GM23248 (cell line): ENCODE measurements at regions not wholly inside any gene's neighbourhood (a gene's known extent, or its start where the extent isn't known, plus 50 kb on each side); places are given as distances from the start of the nearest gene placed in this dataset.
"Not testable (repeated sequence)": the region's sequence is repeated elsewhere in the genome, so short reads cannot be mapped to it uniquely, and the experiment has no call there.

Experiments used
- DNase-seq: peaks from one replicate; pipeline ENCODE4 v3.0.0-alpha.2; 2015
- H2AFZ ChIP-seq: fragments of 200-600 bp; sonication (generic); 2 replicates; pipeline ENCODE4 v1.6.1; 2016; ENCODE audit warnings: antibody characterized with exemption
- H3F3A ChIP-seq: fragments of 200-600 bp; sonication (generic); 2 replicates; pipeline ENCODE4 v1.6.1; 2016; ENCODE audit warnings: mild to moderate bottlenecking, antibody characterized with exemption, mixed run types; ENCODE audit not compliant: insufficient read depth
- H3K27ac ChIP-seq: fragments of 200-600 bp; sonication (generic); 2 replicates; pipeline ENCODE4 v1.5.1; 2016; ENCODE audit warnings: mild to moderate bottlenecking
- H3K27me3 ChIP-seq: fragments of 200-600 bp; sonication (generic); replicated peaks from 2 replicates; pipeline ENCODE4 v1.6.1; 2016; ENCODE audit warnings: mild to moderate bottlenecking; ENCODE audit not compliant: insufficient read depth
- H3K36me3 ChIP-seq: fragments of 200-600 bp; sonication (generic); 2 replicates; pipeline ENCODE4 v1.6.1; 2016; ENCODE audit warnings: low read depth, mild to moderate bottlenecking
- H3K4me1 ChIP-seq: fragments of 200-600 bp; sonication (generic); 2 replicates; pipeline ENCODE4 v1.6.1; 2016; ENCODE audit warnings: mild to moderate bottlenecking; ENCODE audit not compliant: insufficient read depth
- H3K4me2 ChIP-seq: fragments of 200-600 bp; sonication (generic); one replicate; pipeline ENCODE4 v1.6.1; 2016; ENCODE audit warnings: mild to moderate bottlenecking; ENCODE audit not compliant: unreplicated experiment
- H3K4me3 ChIP-seq: fragments of 200-600 bp; sonication (generic); 2 replicates; pipeline ENCODE4 v1.5.1; 2016; ENCODE audit warnings: mild to moderate bottlenecking
- H3K79me2 ChIP-seq: fragments of 200-600 bp; sonication (generic); 2 replicates; pipeline ENCODE4 v1.6.1; 2016; ENCODE audit warnings: mild to moderate bottlenecking; ENCODE audit not compliant: insufficient read depth
- H3K9ac ChIP-seq: fragments of 200-600 bp; sonication (generic); 2 replicates; pipeline ENCODE4 v1.6.1; 2016; ENCODE audit warnings: mild to moderate bottlenecking
- H3K9me2 ChIP-seq: fragments of 200-600 bp; sonication (generic); 2 replicates; pipeline ENCODE4 v1.6.1; 2016; ENCODE audit warnings: mixed run types, mild to moderate bottlenecking, moderate library complexity; ENCODE audit not compliant: insufficient read depth
- H3K9me3 ChIP-seq: fragments of 200-600 bp; sonication (generic); one replicate; pipeline ENCODE4 v1.6.1; 2017; ENCODE audit warnings: low read depth
- H4K20me1 ChIP-seq: fragments of 200-600 bp; sonication (generic); 2 replicates; pipeline ENCODE4 v1.6.0; 2016; ENCODE audit not compliant: insufficient read depth
- EZH2 ChIP-seq: fragments of 200-600 bp; sonication (generic); IDR thresholded peaks from 2 replicates; pipeline ENCODE4 v1.6.1; 2018; ENCODE audit warnings: antibody characterized with exemption, mild to moderate bottlenecking; ENCODE audit not compliant: insufficient read depth, poor library complexity, severe bottlenecking
- EZH2phosphoT487 ChIP-seq: fragments of 200-600 bp; sonication (generic); IDR thresholded peaks from 2 replicates; pipeline ENCODE4 v1.6.1; 2018; ENCODE audit warnings: antibody characterized with exemption, moderate library complexity, mild to moderate bottlenecking, low read depth; ENCODE audit not compliant: insufficient read depth
- WGBS, 2 experiments: methylation state at CpG; one replicate each; pipeline ENCODE4 v1.1.6; 2015 to 2017; ENCODE audit warnings: low lambda C conversion rate in 2 of 2, low coverage in 1 of 2; ENCODE audit errors: missing lambda C conversion rate in 2 of 2; 5-methylcytosine and 5-hydroxymethylcytosine counted together
- in situ Hi-C: fragments of 300-500 bp; cut with MboI; formaldehyde crosslinking; loops from 2 replicates; pipeline ENCODE4 v1.15.0; 2020

DNA sequence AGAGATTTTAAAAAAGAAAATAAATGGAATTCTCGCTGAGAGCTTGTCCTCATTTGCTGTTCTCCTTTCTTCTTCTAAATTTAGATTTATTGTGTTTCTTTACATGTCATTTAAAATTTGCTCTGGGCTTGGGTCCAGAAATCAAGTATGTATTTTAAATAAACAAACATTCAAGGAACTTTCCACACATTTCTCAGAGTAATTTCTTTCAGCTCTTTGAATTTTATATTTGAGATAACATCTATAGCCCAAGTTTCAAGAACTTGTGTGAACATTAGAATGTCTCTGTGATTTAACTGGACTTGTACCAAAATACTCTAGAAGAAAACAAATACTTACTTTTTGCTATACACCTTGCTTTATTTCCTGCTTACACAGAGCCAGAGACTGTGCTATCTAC, 192.3 kb downstream of the TMEM200A start:
- no peaks in the 10 kb centered on the region for H3K79me2 ChIP-seq
- H2AFZ ChIP-seq: no peak overlapping the region
- TF ChIP-seq EZH2phosphoT487: no peak
- TF ChIP-seq EZH2: no peak
- H3K9me3 ChIP-seq: no peaks in the 10 kb centered on the region
- in situ Hi-C loops: no loop called here
- no peaks in the 10 kb centered on the region for H3K36me3 ChIP-seq
- no peaks in the 10 kb centered on the region for H3K27me3 ChIP-seq
- 0 out of 2 replicates have a peak, but pooled peaks cover 4% of the 10 kb centered on the region for H3K9me2 ChIP-seq
- no peaks in the 10 kb centered on the region for H4K20me1 ChIP-seq
- no peak for DNase-seq
- H3K4me1 ChIP-seq: no peaks in the 10 kb centered on the region
- WGBS, 2 experiments: 52% methylated on average over 1 of the region's 1 CpG
- H3K27ac ChIP-seq: no peak overlapping the region
- no peaks in the 10 kb centered on the region for H3F3A ChIP-seq
- H3K4me2 ChIP-seq: no peak overlapping the region
- H3K4me3 ChIP-seq: no peak overlapping the region
- H3K9ac ChIP-seq: no peak overlapping the region

DNA sequence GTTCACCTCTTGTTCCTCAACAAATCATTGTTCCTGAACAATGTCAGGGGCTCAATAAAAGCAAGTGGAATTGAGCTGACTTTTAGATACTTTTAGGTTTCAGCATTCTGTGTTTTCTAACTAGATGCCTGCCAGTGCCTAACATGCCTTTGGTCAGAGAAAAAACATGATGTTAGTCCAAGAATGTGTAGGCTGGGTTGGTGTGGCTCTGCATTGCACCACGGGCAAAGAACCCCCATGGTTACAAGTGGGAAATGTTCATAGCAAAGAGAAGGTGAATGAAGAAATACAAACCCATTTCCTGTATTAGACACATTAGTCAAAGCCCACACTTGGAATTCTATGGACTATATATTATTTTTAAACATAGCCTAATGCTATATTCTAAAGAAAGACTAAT, 193.3 kb downstream of the TMEM200A start:
- Histone ChIP-seq H3K27me3 (no peaks in the 10 kb centered on the region), H4K20me1 (no peaks in the 10 kb centered on the region), H3K27ac (no peak overlapping the region), H3F3A (no peaks in the 10 kb centered on the region), H3K79me2 (no peaks in the 10 kb centered on the region), H3K9me2 (no peaks in the 10 kb centered on the region), H3K4me2 (no peak overlapping the region), H3K9ac (no peak overlapping the region), H3K4me1 (no peaks in the 10 kb centered on the region), H2AFZ (no peak overlapping the region), H3K9me3 (no peaks in the 10 kb centered on the region), H3K4me3 (no peak overlapping the region), H3K36me3 (no peaks in the 10 kb centered on the region)
- DNase-seq: peak; percentile 3
- TF ChIP-seq EZH2phosphoT487: no peak
- no peak for TF ChIP-seq EZH2
- in situ Hi-C loops: no loop called here
- WGBS, 2 experiments: 75 to 76% methylated on average over 1 of the region's 1 CpG

GRCh38 chr6:130560231-130560630, 194.4 kb downstream of the TMEM200A start:
- Histone ChIP-seq H3K36me3 (no peaks in the 10 kb centered on the region), H3K4me2 (no peak overlapping the region), H3F3A (no peaks in the 10 kb centered on the region), H3K9me2 (no peaks in the 10 kb centered on the region), H3K79me2 (no peaks in the 10 kb centered on the region), H3K4me3 (no peak overlapping the region), H3K27me3 (no peaks in the 10 kb centered on the region), H3K9ac (no peak overlapping the region), H3K4me1 (no peaks in the 10 kb centered on the region), H2AFZ (no peak overlapping the region), H3K27ac (no peak overlapping the region), H3K9me3 (no peaks in the 10 kb centered on the region), H4K20me1 (no peaks in the 10 kb centered on the region)
- WGBS, 2 experiments: 57 to 70% methylated on average over 2 of the region's 2 CpGs
- DNase-seq: no peak
- TF ChIP-seq EZH2 (no peak), EZH2phosphoT487 (no peak)
- in situ Hi-C loops: no loop called here

GRCh38 chr6:130561159-130561558, 195.3 kb downstream of the TMEM200A start:
- DNase-seq, H3K27ac ChIP-seq, H3K79me2 ChIP-seq, H3K36me3 ChIP-seq, H3K4me2 ChIP-seq, H3K9me2 ChIP-seq, H3K4me1 ChIP-seq, H3K9ac ChIP-seq, in situ Hi-C loops, H3K9me3 ChIP-seq, H2AFZ ChIP-seq, H3K27me3 ChIP-seq, H3F3A ChIP-seq, H4K20me1 ChIP-seq, H3K4me3 ChIP-seq: not testable (repeated sequence)
- 68 to 78% methylated on average over 2 of the region's 2 CpGs for WGBS, 2 experiments

DNA sequence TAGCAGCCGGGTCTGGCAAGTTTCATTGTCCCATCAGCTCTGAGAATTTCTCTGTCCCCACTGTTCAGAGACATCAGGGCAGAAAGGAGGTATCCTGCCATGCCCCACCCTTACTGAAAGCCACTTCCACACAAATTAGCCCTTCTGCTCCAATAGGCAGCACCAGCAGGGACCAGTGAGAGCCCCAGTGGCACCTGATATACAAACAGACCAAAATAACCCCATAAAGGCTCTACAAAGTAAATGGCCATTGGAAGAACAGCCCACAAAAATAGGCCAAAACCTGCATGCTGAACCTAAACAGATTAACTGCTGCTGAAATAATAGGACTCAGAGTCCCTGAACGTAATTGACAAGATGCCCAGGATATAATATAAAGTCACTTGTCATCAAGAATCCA, 199.9 kb downstream of the TMEM200A start:
- in situ Hi-C loops: no loop called here
- no peak for DNase-seq
- Histone ChIP-seq H3K4me1 (no peaks in the 10 kb centered on the region), H3K27ac (no peak overlapping the region), H4K20me1 (no peaks in the 10 kb centered on the region), H3K79me2 (no peaks in the 10 kb centered on the region), H3F3A (no peaks in the 10 kb centered on the region), H3K9me3 (no peaks in the 10 kb centered on the region), H3K4me3 (no peak overlapping the region), H3K4me2 (no peak overlapping the region), H3K9ac (no peak overlapping the region), H2AFZ (no peak overlapping the region), H3K9me2 (no peaks in the 10 kb centered on the region), H3K36me3 (no peaks in the 10 kb centered on the region), H3K27me3 (no peaks in the 10 kb centered on the region)
- WGBS, 2 experiments: 74 to 85% methylated on average over 2 of the region's 2 CpGs
- TF ChIP-seq EZH2phosphoT487 (no peak), EZH2 (no peak)
